HCT116 (cell line): ENCODE measurements at regions not wholly inside any gene's neighbourhood (a gene's known extent, or its start where the extent isn't known, plus 50 kb on each side); places are given as distances from the start of the nearest gene placed in this dataset.

Source experiments
- ATAC-seq: fragments of 200-7000 bp; cut with Tn5 transposase; 2 replicates; pipeline ENCODE4 v1.9.1; 2020; ENCODE audit warnings: mild to moderate bottlenecking, moderate library complexity
- BruUV-seq: library from RNA; stranded (reverse); fragments of 400-500 nt; replicated peaks from 2 replicates; lab custom pipeline; 2021; lab: Mats Ljungman, UMichigan
- CTCF ChIA-PET: fragments of 300-600 bp; sonication (Branson Sonifier 250); formaldehyde crosslinking; loops from one replicate; lab custom pipeline; 2021; ENCODE audit warnings: antibody characterized with exemption; lab: Charles Lee
- POLR2A ChIA-PET: fragments of 300-600, 350-600 bp; sonication (Branson Sonifier 250); formaldehyde crosslinking; loops from one replicate; lab custom pipeline; 2021; ENCODE audit warnings: antibody characterized with exemption; lab: Charles Lee
- RAD21 ChIA-PET, 2 experiments: fragments of 300-600 bp; sonication (Branson Sonifier 250); formaldehyde crosslinking; loops; one replicate each; lab custom pipeline; 2023; ENCODE audit warnings: low total read pairs in 2 of 2; ENCODE audit not compliant: uncharacterized antibody in 2 of 2, unreplicated experiment in 2 of 2, low non-redundant PET in 1 of 2; lab: Charles Lee
- DNase-seq: peaks from one replicate; pipeline ENCODE4 v3.0.0-alpha.2; 2010; ENCODE audit warnings: low read depth, low spot score
- H2AFZ ChIP-seq: fragments of 200-600 bp; shearing (Covaris generic), sonication (generic); 2 replicates; pipeline ENCODE4 v1.6.1; 2017; ENCODE audit warnings: low read depth, mixed run types, mixed read lengths, antibody characterized with exemption, low read length; ENCODE audit not compliant: poor library complexity, severe bottlenecking
- H3K27ac ChIP-seq: 2 replicates; pipeline ENCODE4 v1.5.1; 2012; ENCODE audit warnings: low read depth, low read length
- H3K27me3 ChIP-seq: fragments of 200-600 bp; sonication (generic); 2 replicates; pipeline ENCODE4 v1.6.1; 2016; ENCODE audit warnings: mixed run types, low read length, mixed read lengths; ENCODE audit not compliant: insufficient read depth
- H3K36me3 ChIP-seq, 2 experiments: fragments of 200-500 bp in 1 of 2; fragments of 200-600 bp in 1 of 2; sonication (Bioruptor generic) in 1 of 2; sonication (generic) in 1 of 2; 2 replicates each; pipeline versions ENCODE4 v1.5.1 to v1.6.1; 2014 to 2016; ENCODE audit warnings: low read length in 2 of 2, inconsistent platforms in 1 of 2, mixed read lengths in 1 of 2, mixed run types in 1 of 2; ENCODE audit not compliant: insufficient read depth in 2 of 2, control insufficient read depth in 1 of 2
- H3K4me1 ChIP-seq, 2 experiments: fragments of 200-600 bp in 1 of 2; sonication (generic) in 1 of 2; 2 replicates each; pipeline versions ENCODE4 v1.5.1 to v1.6.1; 2012 to 2017; ENCODE audit warnings: low read length in 2 of 2, inconsistent platforms in 1 of 2, mild to moderate bottlenecking in 1 of 2, mixed read lengths in 1 of 2, mixed run types in 1 of 2, moderate library complexity in 1 of 2; ENCODE audit not compliant: insufficient read depth in 2 of 2, control insufficient read depth in 1 of 2
- H3K4me2 ChIP-seq: fragments of 200-600 bp; sonication (generic); 2 replicates; pipeline ENCODE4 v1.6.1; 2017; ENCODE audit warnings: mixed run types, low read length, mixed read lengths
- H3K4me3 ChIP-seq, 2 experiments: fragments of 200-600 bp in 1 of 2; sonication (generic) in 1 of 2; replicated peaks in 1 of 2; 2 replicates each; pipeline ENCODE4 v1.5.1; 2011 to 2016; ENCODE audit warnings: low read length in 2 of 2, control low read depth in 1 of 2, low read depth in 1 of 2, mild to moderate bottlenecking in 1 of 2, mixed read lengths in 1 of 2, mixed run types in 1 of 2
- H3K79me2 ChIP-seq: fragments of 200-600 bp; sonication (generic); 2 replicates; pipeline ENCODE4 v1.6.1; 2017; ENCODE audit warnings: mild to moderate bottlenecking, mixed run types, low read length, moderate library complexity, mixed read lengths; ENCODE audit not compliant: insufficient read depth
- H3K9ac ChIP-seq: fragments of 200-600 bp; sonication (generic); 2 replicates; pipeline ENCODE4 v1.6.1; 2016; ENCODE audit warnings: low read length, mixed read lengths
- H3K9me2 ChIP-seq: fragments of 200-600 bp; sonication (generic), shearing (Covaris generic); 2 replicates; pipeline ENCODE4 v1.6.1; 2017; ENCODE audit warnings: mixed run types, mild to moderate bottlenecking, moderate library complexity; ENCODE audit not compliant: insufficient read depth
- H3K9me3 ChIP-seq, 2 experiments: fragments of 200-500 bp in 1 of 2; fragments of 200-600 bp in 1 of 2; sonication (Bioruptor generic) in 1 of 2; sonication (generic) in 1 of 2; 2 replicates each; pipeline ENCODE4 v1.6.1; 2014 to 2017; ENCODE audit warnings: low read length in 2 of 2, mixed read lengths in 2 of 2, inconsistent platforms in 1 of 2, low read depth in 1 of 2, mild to moderate bottlenecking in 1 of 2, mixed run types in 1 of 2, moderate library complexity in 1 of 2; ENCODE audit not compliant: control insufficient read depth in 1 of 2, insufficient read depth in 1 of 2
- H4K20me1 ChIP-seq: fragments of 200-600 bp; sonication (generic), shearing (Covaris generic); 2 replicates; pipeline ENCODE4 v1.6.1; 2017; ENCODE audit warnings: mixed run types, mild to moderate bottlenecking, moderate library complexity; ENCODE audit not compliant: insufficient read depth
- ATF3 ChIP-seq: IDR thresholded peaks from 2 replicates; pipeline ENCODE4 v1.6.1; 2012
- CTCF ChIP-seq, 3 experiments: fragments of 200-600 bp in 1 of 3; sonication (generic) in 1 of 3; IDR thresholded peaks in 2 of 3; conservative IDR thresholded peaks in 1 of 3; 2 replicates each; pipeline ENCODE4 v1.5.1; 2012 to 2017; ENCODE audit warnings: low read depth in 2 of 3, low read length in 2 of 3, antibody characterized with exemption in 1 of 3, borderline replicate concordance in 1 of 3, control low read depth in 1 of 3, mild to moderate bottlenecking in 1 of 3, mixed read lengths in 1 of 3, mixed run types in 1 of 3, moderate library complexity in 1 of 3; ENCODE audit not compliant: insufficient read depth in 1 of 3
- EZH2 ChIP-seq: fragments of 200-600 bp; sonication (generic); IDR thresholded peaks from 2 replicates; pipeline ENCODE4 v1.6.1; 2017; ENCODE audit warnings: antibody characterized with exemption, mixed run types
- EZH2phosphoT487 ChIP-seq: fragments of 200-600 bp; IDR thresholded peaks from 2 replicates; pipeline ENCODE4 v1.6.1; 2018; ENCODE audit warnings: antibody characterized with exemption, borderline replicate concordance
- JUND ChIP-seq: IDR thresholded peaks from 2 replicates; pipeline ENCODE4 v1.6.1; 2012
- POLR2AphosphoS5 ChIP-seq: IDR thresholded peaks from 2 replicates; pipeline ENCODE4 v1.6.1; 2011; ENCODE audit warnings: mild to moderate bottlenecking, low read depth, low read length, moderate library complexity
- RAD21 ChIP-seq: IDR thresholded peaks from 2 replicates; pipeline ENCODE4 v1.6.1; 2012; ENCODE audit warnings: low read depth, mild to moderate bottlenecking
- SIN3A ChIP-seq: IDR thresholded peaks from 2 replicates; pipeline ENCODE4 v1.6.1; 2012; ENCODE audit warnings: low read depth
- SP1 ChIP-seq: IDR thresholded peaks from 2 replicates; pipeline ENCODE4 v1.6.1; 2012; ENCODE audit warnings: low read depth
- YY1 ChIP-seq: IDR thresholded peaks from 2 replicates; pipeline ENCODE4 v1.6.1; 2011; ENCODE audit warnings: low read length, low read depth, moderate library complexity, mild to moderate bottlenecking; ENCODE audit not compliant: insufficient replicate concordance; ENCODE audit errors: extremely low read depth
- intact Hi-C: fragments of 100-400 bp; cut with micrococcal nuclease; formaldehyde crosslinking; loops from 2 replicates; pipeline ENCODE4 v1.10.0; 2022
- TF ChIP-seq, protein P1 (sequence below): IDR thresholded peaks from 2 replicates; pipeline ENCODE4 v1.6.1; 2012; ENCODE audit warnings: low read depth

- TF ChIP-seq, protein P1, sequence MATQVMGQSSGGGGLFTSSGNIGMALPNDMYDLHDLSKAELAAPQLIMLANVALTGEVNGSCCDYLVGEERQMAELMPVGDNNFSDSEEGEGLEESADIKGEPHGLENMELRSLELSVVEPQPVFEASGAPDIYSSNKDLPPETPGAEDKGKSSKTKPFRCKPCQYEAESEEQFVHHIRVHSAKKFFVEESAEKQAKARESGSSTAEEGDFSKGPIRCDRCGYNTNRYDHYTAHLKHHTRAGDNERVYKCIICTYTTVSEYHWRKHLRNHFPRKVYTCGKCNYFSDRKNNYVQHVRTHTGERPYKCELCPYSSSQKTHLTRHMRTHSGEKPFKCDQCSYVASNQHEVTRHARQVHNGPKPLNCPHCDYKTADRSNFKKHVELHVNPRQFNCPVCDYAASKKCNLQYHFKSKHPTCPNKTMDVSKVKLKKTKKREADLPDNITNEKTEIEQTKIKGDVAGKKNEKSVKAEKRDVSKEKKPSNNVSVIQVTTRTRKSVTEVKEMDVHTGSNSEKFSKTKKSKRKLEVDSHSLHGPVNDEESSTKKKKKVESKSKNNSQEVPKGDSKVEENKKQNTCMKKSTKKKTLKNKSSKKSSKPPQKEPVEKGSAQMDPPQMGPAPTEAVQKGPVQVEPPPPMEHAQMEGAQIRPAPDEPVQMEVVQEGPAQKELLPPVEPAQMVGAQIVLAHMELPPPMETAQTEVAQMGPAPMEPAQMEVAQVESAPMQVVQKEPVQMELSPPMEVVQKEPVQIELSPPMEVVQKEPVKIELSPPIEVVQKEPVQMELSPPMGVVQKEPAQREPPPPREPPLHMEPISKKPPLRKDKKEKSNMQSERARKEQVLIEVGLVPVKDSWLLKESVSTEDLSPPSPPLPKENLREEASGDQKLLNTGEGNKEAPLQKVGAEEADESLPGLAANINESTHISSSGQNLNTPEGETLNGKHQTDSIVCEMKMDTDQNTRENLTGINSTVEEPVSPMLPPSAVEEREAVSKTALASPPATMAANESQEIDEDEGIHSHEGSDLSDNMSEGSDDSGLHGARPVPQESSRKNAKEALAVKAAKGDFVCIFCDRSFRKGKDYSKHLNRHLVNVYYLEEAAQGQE: no peak
- TF ChIP-seq RAD21: no peak
- no peak for TF ChIP-seq EZH2
- no peak for TF ChIP-seq YY1
These were observed 1741.0 kb upstream of the PCDH10 start (continued) for GRCh38 chr4:131408102-131408501.

GRCh38 chr4:131411393-131411792 lies 1737.7 kb upstream of the PCDH10 start:
- DNase-seq: no peak
- intact Hi-C loops: no loop called here
- Histone ChIP-seq H3K79me2 (no peaks in the 10 kb centered on the region), H3K4me2 (no peak overlapping the region), H3K4me3 (no peak overlapping the region), H3K27ac (no peak overlapping the region), H3K4me1 (no peaks in the 10 kb centered on the region)
- POLR2A ChIA-PET: no interaction called here
- TF ChIP-seq SP1: no peak
- TF ChIP-seq POLR2AphosphoS5: no peak
- TF ChIP-seq EZH2phosphoT487: no peak
- no peak for TF ChIP-seq SIN3A
- TF ChIP-seq CTCF (IDR thresholded peaks at IDR 0.05 in 2 of 3, conservative IDR thresholded peaks at IDR 0.05 in 1 of 3; ENCODE audit: borderline replicate concordance in 1 of 3, insufficient read depth in 1 of 3, low read depth in 2 of 3, low read length in 2 of 3): no peak
- TF ChIP-seq ATF3: no peak
- TF ChIP-seq JUND: no peak
- no peak for TF ChIP-seq EZH2
- TF ChIP-seq, all 23 proteins: peak for 0
- RAD21 ChIA-PET: no interaction called here
- no peaks in the 10 kb centered on the region for H3K36me3 ChIP-seq
- H3K27me3 ChIP-seq: no peaks in the 10 kb centered on the region
- no peak overlapping the region for H2AFZ ChIP-seq
- no peaks in the 10 kb centered on the region for H4K20me1 ChIP-seq
- ATAC-seq: no peak
- CTCF ChIA-PET: no interaction called here
- no peak overlapping the region for H3K9ac ChIP-seq
- BruUV-seq: no TSS peak
- peaks cover 0 to 9% of the 10 kb centered on the region in 2 experiments; a peak in 1 of 4 replicates for H3K9me3 ChIP-seq
- H3K9me2 ChIP-seq: no peaks in the 10 kb centered on the region; the same call in 1 of the 2 replicates
